22Rv1 (cell line): ENCODE measurements at regions not wholly inside any gene's neighbourhood (a gene's known extent, or its start where the extent isn't known, plus 50 kb on each side); places are given as distances from the start of the nearest gene placed in this dataset.

ENCODE experiments used
- H3K27ac ChIP-seq: fragments of 450-650 bp; 2 replicates; pipeline ENCODE4 v1.5.1; 2017
- CTCF ChIP-seq: fragments of 450-650 bp; IDR thresholded peaks from 2 replicates; pipeline ENCODE4 v1.5.1; 2017; ENCODE audit warnings: mild to moderate bottlenecking
- ZFX ChIP-seq: fragments of 450-650 bp; IDR thresholded peaks from 2 replicates; pipeline ENCODE4 v1.6.1; 2017; ENCODE audit warnings: antibody characterized with exemption, borderline replicate concordance

- TF ChIP-seq ZFX (no peak), CTCF (no peak)
- H3K27ac ChIP-seq = no peak overlapping the region
Measured at GRCh38 chr4:23058165-23058776, 365.5 kb downstream of the GBA3 start.

- no peak overlapping the region for H3K27ac ChIP-seq
- TF ChIP-seq CTCF (no peak), ZFX (no peak)
Measured at GRCh38 chr4:23041501-23041900, 348.8 kb downstream of the GBA3 start.

GRCh38 chr4:23040539-23040938, 347.8 kb downstream of the GBA3 start:
- no peak for TF ChIP-seq CTCF
- no peak for TF ChIP-seq ZFX
- no peak overlapping the region for H3K27ac ChIP-seq

- no peak for TF ChIP-seq CTCF
- no peak for TF ChIP-seq ZFX
- no peak overlapping the region for H3K27ac ChIP-seq
Measured at GRCh38 chr4:23039818-23040217, 347.1 kb downstream of the GBA3 start.

- no peak overlapping the region for H3K27ac ChIP-seq
- no peak for TF ChIP-seq CTCF
- TF ChIP-seq ZFX = no peak
Measured at GRCh38 chr4:23038626-23039491, 346.1 kb downstream of the GBA3 start.

- no peak overlapping the region for H3K27ac ChIP-seq
- TF ChIP-seq CTCF (no peak), ZFX (no peak)
Measured at GRCh38 chr4:23036921-23037495, 344.3 kb downstream of the GBA3 start.

GRCh38 chr4:23036503-23036902, 343.8 kb downstream of the GBA3 start:
- no peak for TF ChIP-seq CTCF
- TF ChIP-seq ZFX = no peak

More at GRCh38 chr4:23036503-23036902, 343.8 kb downstream of the GBA3 start:
- no peak overlapping the region for H3K27ac ChIP-seq
